ENCODE measurements at regions not wholly inside any gene's neighbourhood (a gene's known extent, or its start where the extent isn't known, plus 50 kb on each side); places are given as distances from the start of the nearest gene placed in this dataset.

GRCh38 chr14:44701563-44702263 is 194.6 kb upstream of the FSCB start:
- DNase-seq, result peak; percentile 35

GRCh38 chr14:44700694-44701093 is 193.6 kb upstream of the FSCB start:
- DNase-seq, result no peak

GRCh38 chr14:44700184-44700583 is 193.1 kb upstream of the FSCB start:
- peak; percentile 74 for DNase-seq

- DNase-seq, result no peak
Observed at GRCh38 chr14:44699391-44699790, 192.3 kb upstream of the FSCB start.

GRCh38 chr14:44669496-44669895 is 162.4 kb upstream of the FSCB start:
- no peak for DNase-seq

GRCh38 chr14:44663136-44663535 is 156.1 kb upstream of the FSCB start:
- no peak for DNase-seq

GRCh38 chr14:44662250-44662891 is 155.3 kb upstream of the FSCB start:
- DNase-seq, result peak; percentile 0

GRCh38 chr14:44658389-44658696 is 151.3 kb upstream of the FSCB start:
- DNase-seq, result no peak

GRCh38 chr14:44657696-44658388 is 150.8 kb upstream of the FSCB start:
- DNase-seq, result peak; percentile 36

GRCh38 chr14:44657203-44657602 is 150.1 kb upstream of the FSCB start:
- peak; percentile 3 for DNase-seq

GRCh38 chr14:44654591-44654990 is 147.5 kb upstream of the FSCB start:
- no peak for DNase-seq

- peak; percentile 32 for DNase-seq
Observed at GRCh38 chr14:44653641-44654040, 146.6 kb upstream of the FSCB start.

GRCh38 chr14:44652640-44653039 is 145.6 kb upstream of the FSCB start:
- no peak for DNase-seq

GRCh38 chr14:44649061-44649460 is 142.0 kb upstream of the FSCB start:
- DNase-seq, result no peak

- no peak for DNase-seq
Observed at GRCh38 chr14:44640416-44640815, 133.3 kb upstream of the FSCB start.

GRCh38 chr14:44639781-44640385 is 132.8 kb upstream of the FSCB start:
- no peak for DNase-seq

GRCh38 chr14:44634692-44635091 is 127.6 kb upstream of the FSCB start:
- no peak for DNase-seq

- DNase-seq, result no peak
Observed at GRCh38 chr14:44626423-44626822, 119.3 kb upstream of the FSCB start.

- no peak for DNase-seq
Observed at GRCh38 chr14:44625098-44625497, 118.0 kb upstream of the FSCB start.

- peak; percentile 45 for DNase-seq
Observed at GRCh38 chr14:44620121-44621019, 113.3 kb upstream of the FSCB start.

- DNase-seq, result no peak
Observed at GRCh38 chr14:44616204-44616603, 109.1 kb upstream of the FSCB start.

- no peak for DNase-seq
Observed at GRCh38 chr14:44613061-44613712, 106.1 kb upstream of the FSCB start.

All from fibroblast of upper back skin (primary cell).